ENCODE measurements at regions not wholly inside any gene's neighbourhood (a gene's known extent, or its start where the extent isn't known, plus 50 kb on each side); places are given as distances from the start of the nearest gene placed in this dataset.
A peak's percentile ranks its signal among the peaks of the same experiment; 100 is the strongest.
"Not testable (repeated sequence)": the region's sequence is repeated elsewhere in the genome, so short reads cannot be mapped to it uniquely, and the experiment has no call there.

- not testable (repeated sequence) for DNase-seq
Observed at GRCh38 chr5:44756097-44756496, 52.6 kb upstream of the MRPS30 start.

GRCh38 chr5:44747396-44747795 is 61.4 kb upstream of the MRPS30 start:
- DNase-seq: no peak

GRCh38 chr5:44740660-44741059 is 68.1 kb upstream of the MRPS30 start:
- no peak for DNase-seq

GRCh38 chr5:44729536-44729935 is 79.2 kb upstream of the MRPS30 start:
- DNase-seq: no peak

GRCh38 chr5:44727100-44727499 is 81.6 kb upstream of the MRPS30 start:
- no peak for DNase-seq

- DNase-seq: no peak
Observed at GRCh38 chr5:44719856-44720255, 88.9 kb upstream of the MRPS30 start.

DNA sequence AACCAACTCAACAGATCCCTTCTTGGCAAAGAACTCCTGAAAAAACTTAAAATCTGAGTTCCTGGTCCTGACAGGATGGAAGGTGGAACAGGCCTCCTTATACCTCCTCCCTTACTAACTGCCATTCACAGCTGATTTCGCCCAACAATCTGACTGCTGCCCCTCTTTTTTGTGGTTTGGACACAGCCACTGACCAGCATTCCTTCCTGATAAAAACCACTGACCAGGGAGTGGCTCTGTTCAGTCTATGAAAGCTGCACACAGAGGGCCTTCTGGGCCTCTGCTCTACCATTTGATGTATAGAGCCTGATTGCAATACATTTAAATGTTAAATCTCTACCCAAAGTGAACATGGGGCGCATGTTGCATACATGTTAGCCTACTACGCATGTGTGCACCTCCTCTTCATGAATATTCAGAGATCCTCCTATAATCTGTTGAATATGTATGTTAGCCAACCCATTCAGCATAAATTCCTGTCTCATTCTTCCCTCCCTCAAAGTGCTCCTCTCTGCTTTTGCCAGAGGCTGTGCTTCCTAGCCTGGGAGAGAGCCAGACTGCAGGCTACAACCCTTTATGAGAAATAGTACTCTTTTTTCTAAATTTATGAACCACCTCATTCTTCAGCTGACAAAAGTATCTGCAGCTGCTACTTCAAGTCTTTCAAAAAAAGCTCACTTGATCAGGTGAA is 93.7 kb upstream of the MRPS30 start:
- no peak for DNase-seq

DNA sequence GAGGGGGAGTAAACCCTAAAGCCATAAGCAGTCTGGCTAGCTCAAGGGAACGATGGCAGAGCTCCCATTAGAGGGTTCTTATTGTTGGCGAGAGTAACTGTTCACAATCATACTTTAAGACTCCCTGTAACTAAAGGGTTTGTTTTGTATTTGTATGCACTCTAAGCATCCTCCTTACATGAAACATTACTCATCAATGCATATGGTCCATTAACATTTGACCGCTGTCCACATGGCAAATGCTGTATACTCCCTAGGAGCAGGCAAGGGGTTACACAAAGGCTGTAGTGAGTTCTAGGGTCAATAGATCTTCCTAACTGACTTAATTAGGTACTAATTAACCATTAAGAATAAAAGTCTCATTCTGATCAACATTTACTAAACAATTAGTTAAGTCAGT is 95.3 kb upstream of the MRPS30 start:
- DNase-seq: peak; percentile 21

- DNase-seq: no peak
Observed at GRCh38 chr5:44711901-44712300, 96.8 kb upstream of the MRPS30 start.

- DNase-seq: no peak
Observed at GRCh38 chr5:44708602-44709001, 100.1 kb upstream of the MRPS30 start.

DNA sequence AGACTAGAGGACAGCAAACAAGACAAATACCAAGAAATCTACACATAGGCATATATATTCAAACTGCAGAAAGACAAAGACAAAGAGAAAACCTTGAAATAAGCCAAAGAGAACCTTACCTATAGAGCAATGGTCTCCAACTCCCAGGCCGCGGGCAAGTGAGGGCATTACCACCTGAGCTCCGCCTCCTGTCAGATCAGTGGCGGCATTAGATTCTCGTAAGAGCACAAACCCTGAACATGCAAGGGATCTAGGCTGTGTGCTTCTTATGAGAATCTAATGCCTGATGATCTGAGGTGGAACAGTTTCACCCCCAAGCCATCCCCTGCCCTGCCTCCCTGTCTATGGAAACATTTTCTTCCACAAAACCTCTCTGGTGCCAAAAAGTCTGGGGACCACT is 101.0 kb upstream of the MRPS30 start:
- DNase-seq: no peak

GRCh38 chr5:44697025-44697424 is 111.7 kb upstream of the MRPS30 start:
- DNase-seq: no peak

DNA sequence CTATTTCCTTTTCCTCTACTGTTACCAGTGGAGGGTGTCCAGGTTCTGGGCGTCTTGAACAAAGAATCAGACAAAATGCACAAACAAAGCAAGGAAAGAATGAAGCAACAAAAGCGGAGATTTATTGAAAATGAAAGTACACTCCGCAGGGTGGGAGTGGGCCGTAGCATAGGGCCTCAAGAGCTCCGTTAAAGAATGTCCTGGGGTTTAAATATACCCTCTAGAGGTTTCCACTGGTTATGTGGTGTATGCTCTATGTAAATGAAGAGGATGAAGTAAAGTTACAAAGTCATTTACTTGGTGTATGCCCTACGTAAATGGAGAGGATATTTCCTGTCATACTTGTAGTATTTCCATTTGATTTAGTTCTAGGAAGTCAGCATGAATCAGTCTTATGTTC is 113.5 kb upstream of the MRPS30 start:
- DNase-seq: no peak

- no peak for DNase-seq
Observed at GRCh38 chr5:44691802-44692201, 116.9 kb upstream of the MRPS30 start.

DNA sequence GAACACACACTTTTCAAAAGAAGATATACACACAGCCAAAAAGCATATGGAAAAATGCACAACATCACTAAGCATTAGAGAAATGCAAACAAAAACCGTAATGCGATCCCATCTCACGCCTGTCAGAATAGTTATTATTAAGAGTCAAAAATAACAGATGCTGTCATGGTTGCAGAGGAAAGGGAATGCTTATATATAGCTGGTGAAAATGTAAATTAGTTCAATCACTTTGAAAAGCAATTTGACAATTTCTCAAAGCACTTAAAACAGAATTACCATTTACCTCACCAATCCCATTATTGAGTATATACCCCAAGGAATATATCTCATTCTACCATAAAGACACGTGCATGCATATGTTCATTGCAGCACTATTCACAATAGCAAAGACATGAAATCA is 126.8 kb upstream of the MRPS30 start:
- DNase-seq: no peak

DNA sequence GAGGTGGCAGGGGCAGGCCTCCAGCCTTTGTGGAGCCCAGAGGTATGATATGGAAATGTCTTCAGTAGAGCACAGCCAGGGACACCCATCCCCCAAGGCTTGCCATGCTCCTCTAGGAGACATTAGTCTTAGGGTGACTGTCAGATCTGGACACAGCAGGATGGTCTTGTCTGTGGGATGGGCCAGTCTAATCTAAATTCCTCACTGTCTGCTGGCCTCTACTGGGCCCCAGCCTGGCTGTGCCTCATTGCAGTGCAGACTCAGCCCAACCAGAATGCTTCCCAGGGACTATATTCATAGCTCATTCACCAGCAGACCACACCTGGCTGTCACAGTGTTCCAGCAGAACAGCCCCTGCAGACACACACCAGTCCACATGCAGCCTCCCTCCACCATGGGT is 129.5 kb upstream of the MRPS30 start:
- DNase-seq: no peak

- DNase-seq: peak; percentile 21
Observed at GRCh38 chr5:44675296-44675695, 133.5 kb upstream of the MRPS30 start.

DNA sequence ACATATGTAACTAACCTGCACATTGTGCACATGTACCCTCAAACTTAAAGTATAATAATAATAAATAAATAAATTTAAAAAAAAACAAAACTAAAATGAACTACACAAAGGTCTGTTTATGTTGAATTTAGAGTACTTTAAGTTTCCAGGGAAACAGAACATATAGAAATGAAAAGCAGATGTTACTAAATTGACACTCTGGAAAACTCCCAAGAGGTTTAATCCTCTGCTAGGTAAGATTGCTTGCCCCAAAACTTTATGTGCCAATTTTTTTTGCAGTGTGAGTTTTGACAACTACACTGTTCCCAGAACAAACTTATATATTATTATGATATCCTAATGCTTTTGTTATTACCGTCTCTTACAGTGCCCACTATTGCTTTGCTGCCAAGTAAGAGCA is 134.3 kb upstream of the MRPS30 start:
- DNase-seq: peak; percentile 45

GRCh38 chr5:44668471-44668870 is 140.3 kb upstream of the MRPS30 start:
- DNase-seq: not testable (repeated sequence)

DNA sequence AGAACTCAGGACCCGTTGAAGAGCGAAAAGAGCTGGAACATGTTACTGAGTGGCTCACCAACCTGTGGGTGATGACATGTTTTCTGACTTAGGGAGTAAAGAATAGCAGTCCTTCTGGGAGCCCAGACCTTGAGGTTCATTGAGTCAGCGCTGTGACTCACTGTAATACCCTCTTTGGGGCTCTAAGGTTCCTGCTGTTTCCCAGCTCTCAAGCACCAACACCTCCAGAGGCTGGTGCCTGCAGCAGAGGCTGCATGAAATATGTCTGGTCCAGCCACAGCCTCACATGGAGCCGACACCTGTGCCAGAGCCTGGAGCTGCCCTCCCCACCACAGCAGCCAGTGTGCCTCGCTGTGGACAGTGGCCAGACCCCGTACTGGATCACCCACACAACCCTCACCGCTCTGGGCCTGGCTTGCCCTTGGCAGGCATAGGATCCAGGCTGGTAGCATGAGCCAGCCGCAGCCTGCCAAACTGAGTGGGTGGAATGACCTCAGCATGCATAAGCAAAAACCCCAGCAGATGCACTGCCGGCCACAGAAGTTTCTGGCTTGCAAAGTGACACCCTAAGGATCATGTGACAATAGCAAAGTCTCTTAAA is 143.5 kb upstream of the MRPS30 start:
- DNase-seq: no peak

GRCh38 chr5:44664711-44665100 is 144.0 kb upstream of the MRPS30 start:
- no peak for DNase-seq

DNA sequence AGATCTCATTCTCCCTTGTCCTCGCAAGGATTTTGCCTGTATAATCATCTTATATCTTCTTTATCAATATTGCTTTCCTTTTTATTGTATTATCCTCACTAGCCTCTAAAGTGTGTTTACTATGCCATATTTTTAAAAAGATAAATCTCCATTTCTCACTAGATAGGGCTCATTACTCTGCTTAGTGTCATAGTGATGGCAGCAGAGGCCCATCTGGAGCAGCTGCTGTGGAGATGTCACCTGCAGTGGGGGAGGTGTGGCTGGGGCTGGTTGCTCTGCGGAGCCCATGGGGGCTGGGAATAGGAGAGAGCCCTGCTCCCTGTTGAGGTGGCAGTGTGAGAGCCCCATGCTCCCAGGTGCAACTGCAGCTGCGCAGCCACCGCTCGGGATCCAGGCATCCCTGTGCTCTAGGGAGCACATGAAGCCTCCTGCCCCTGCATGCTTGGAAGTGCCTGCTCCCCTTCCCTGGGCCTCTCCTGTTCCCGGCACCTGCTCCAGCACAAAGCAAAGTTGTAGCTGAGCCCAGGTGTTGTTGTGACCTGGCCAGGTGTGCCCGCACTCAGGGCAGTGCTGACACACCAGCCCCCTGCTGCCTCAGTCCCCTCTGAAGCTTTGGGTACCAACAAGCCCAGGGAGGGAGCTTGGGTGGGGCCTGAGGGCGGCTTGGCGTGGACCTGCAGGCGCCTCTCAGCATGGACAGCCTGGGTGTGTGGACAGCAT is 144.6 kb upstream of the MRPS30 start:
- DNase-seq: no peak

- no peak for DNase-seq
Observed at GRCh38 chr5:44661851-44662250, 146.9 kb upstream of the MRPS30 start.

DNA sequence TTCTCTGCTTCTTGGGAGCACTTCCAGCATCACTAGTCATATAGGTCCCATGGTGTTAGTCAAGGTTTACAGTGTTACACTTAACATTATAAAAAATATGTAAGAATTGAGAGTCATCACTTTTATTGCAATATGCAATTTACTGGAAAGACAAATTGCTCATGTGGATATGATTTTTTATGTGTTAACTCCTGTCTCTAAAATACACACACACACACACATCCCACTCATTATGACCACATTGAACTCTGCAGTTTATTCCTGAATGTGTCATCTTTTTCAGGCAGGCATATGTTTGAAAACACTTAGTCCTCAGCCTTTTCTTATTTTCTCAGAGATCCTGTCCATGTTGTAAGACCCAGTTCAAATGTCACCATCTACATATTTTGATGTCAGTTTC is 148.5 kb upstream of the MRPS30 start:
- DNase-seq: no peak

All from eye (tissue), 1 donor.